ENCODE measurements at regions not wholly inside any gene's neighbourhood (a gene's known extent, or its start where the extent isn't known, plus 50 kb on each side); places are given as distances from the start of the nearest gene placed in this dataset.

GRCh38 chr12:38159092-38159551 lies 157.5 kb upstream of the ALG10B start:
- TF ChIP-seq MAX (IDR thresholded peaks at IDR 0.05), result no peak
- no peak for TF ChIP-seq TAF1 (IDR thresholded peaks at IDR 0.05; ENCODE audit: low read depth)
- TF ChIP-seq TEAD4 (IDR thresholded peaks at IDR 0.05), result no peak
- TF ChIP-seq EGR1 (IDR thresholded peaks at IDR 0.05), result no peak
- TF ChIP-seq YY1 (IDR thresholded peaks at IDR 0.05; ENCODE audit: low read depth), result no peak
- TF ChIP-seq CEBPB (IDR thresholded peaks at IDR 0.05), result no peak
- TF ChIP-seq NFIC (IDR thresholded peaks at IDR 0.05), result no peak
- no peak for TF ChIP-seq CREB1 (IDR thresholded peaks at IDR 0.05; ENCODE audit: low read depth)
- no peak for TF ChIP-seq FOXM1 (IDR thresholded peaks at IDR 0.05; ENCODE audit: borderline replicate concordance, low read depth)
- TF ChIP-seq REST (IDR thresholded peaks at IDR 0.05; ENCODE audit: low read depth), result no peak
- TF ChIP-seq USF1 (IDR thresholded peaks at IDR 0.05), result no peak
- no peak for TF ChIP-seq RAD21 (IDR thresholded peaks at IDR 0.05; ENCODE audit: low read depth)
- no peak for TF ChIP-seq ZBTB7A (IDR thresholded peaks at IDR 0.05; ENCODE audit: low read depth)
- TF ChIP-seq TCF12 (IDR thresholded peaks at IDR 0.05; ENCODE audit: low read depth), result no peak
- TF ChIP-seq EP300 (IDR thresholded peaks at IDR 0.05; ENCODE audit: borderline replicate concordance), result no peak

- TF ChIP-seq TAF1 (IDR thresholded peaks at IDR 0.05; ENCODE audit: low read depth), result no peak
- TF ChIP-seq RAD21 (IDR thresholded peaks at IDR 0.05; ENCODE audit: low read depth), result peak; percentile 16; the same call in 1 of the 2 replicates
Measured at GRCh38 chr12:38159591-38160317, 156.8 kb upstream of the ALG10B start.

GRCh38 chr12:38160318-38161122 lies 156.1 kb upstream of the ALG10B start:
- TF ChIP-seq RAD21 (IDR thresholded peaks at IDR 0.05; ENCODE audit: low read depth) (no peak), ZBTB7A (IDR thresholded peaks at IDR 0.05; ENCODE audit: low read depth) (no peak), MAX (IDR thresholded peaks at IDR 0.05) (no peak), TEAD4 (IDR thresholded peaks at IDR 0.05) (no peak), CEBPB (IDR thresholded peaks at IDR 0.05) (no peak), EP300 (IDR thresholded peaks at IDR 0.05; ENCODE audit: borderline replicate concordance) (no peak), EGR1 (IDR thresholded peaks at IDR 0.05) (no peak), YY1 (IDR thresholded peaks at IDR 0.05; ENCODE audit: low read depth) (no peak), FOXM1 (IDR thresholded peaks at IDR 0.05; ENCODE audit: borderline replicate concordance, low read depth) (no peak), NFIC (IDR thresholded peaks at IDR 0.05) (no peak), REST (IDR thresholded peaks at IDR 0.05; ENCODE audit: low read depth) (no peak), TAF1 (IDR thresholded peaks at IDR 0.05; ENCODE audit: low read depth) (no peak), USF1 (IDR thresholded peaks at IDR 0.05) (no peak), TCF12 (IDR thresholded peaks at IDR 0.05; ENCODE audit: low read depth) (no peak), CREB1 (IDR thresholded peaks at IDR 0.05; ENCODE audit: low read depth) (no peak)

- TF ChIP-seq MAX (IDR thresholded peaks at IDR 0.05) (no peak), ZBTB7A (IDR thresholded peaks at IDR 0.05; ENCODE audit: low read depth) (no peak), NFIC (IDR thresholded peaks at IDR 0.05) (no peak), CREB1 (IDR thresholded peaks at IDR 0.05; ENCODE audit: low read depth) (no peak), FOXM1 (IDR thresholded peaks at IDR 0.05; ENCODE audit: borderline replicate concordance, low read depth) (no peak), TAF1 (IDR thresholded peaks at IDR 0.05; ENCODE audit: low read depth) (no peak), REST (IDR thresholded peaks at IDR 0.05; ENCODE audit: low read depth) (no peak), CEBPB (IDR thresholded peaks at IDR 0.05) (no peak), YY1 (IDR thresholded peaks at IDR 0.05; ENCODE audit: low read depth) (no peak), EGR1 (IDR thresholded peaks at IDR 0.05) (no peak), TEAD4 (IDR thresholded peaks at IDR 0.05) (no peak), USF1 (IDR thresholded peaks at IDR 0.05) (no peak), RAD21 (IDR thresholded peaks at IDR 0.05; ENCODE audit: low read depth) (no peak), EP300 (IDR thresholded peaks at IDR 0.05; ENCODE audit: borderline replicate concordance) (no peak), TCF12 (IDR thresholded peaks at IDR 0.05; ENCODE audit: low read depth) (no peak)
Measured at GRCh38 chr12:38161123-38162000, 155.2 kb upstream of the ALG10B start.

Data from Ishikawa (cell line).